ENCODE measurements at regions not wholly inside any gene's neighbourhood (a gene's known extent, or its start where the extent isn't known, plus 50 kb on each side); places are given as distances from the start of the nearest gene placed in this dataset.

DNA sequence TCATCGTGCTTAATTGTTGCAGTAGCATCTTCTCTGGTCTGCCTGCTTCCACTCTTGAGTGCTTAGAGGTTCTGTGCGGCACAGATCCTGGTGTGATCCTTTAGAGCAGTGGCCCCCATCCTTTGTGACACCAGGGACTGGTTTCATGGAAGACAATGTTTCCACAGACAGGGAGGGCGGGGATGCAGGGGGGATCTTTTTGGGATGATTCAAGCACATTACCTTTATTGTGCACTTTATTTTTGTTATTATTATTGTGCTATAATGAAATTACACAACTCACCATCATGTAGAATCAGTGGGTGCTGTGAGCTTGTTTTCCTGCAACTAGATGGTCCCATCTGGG, 76.8 kb upstream of the SHANK2 start:
- TF ChIP-seq TAF1 (IDR thresholded peaks at IDR 0.05; ENCODE audit: low read depth, low read length), result no peak
- no peak for TF ChIP-seq POLR2A (IDR thresholded peaks at IDR 0.05; ENCODE audit: low read depth, low read length)
- no peak for TF ChIP-seq POLR2AphosphoS5 (IDR thresholded peaks at IDR 0.05; ENCODE audit: low read depth, low read length)
- TF ChIP-seq POU2F2 (IDR thresholded peaks at IDR 0.05; ENCODE audit: low read depth, low read length), result no peak
- TF ChIP-seq SPI1 (IDR thresholded peaks at IDR 0.05; ENCODE audit: low read depth, low read length), result no peak

Measured in GM12891 (cell line).